Karpas-422 (cell line): ENCODE measurements at regions not wholly inside any gene's neighbourhood (a gene's known extent, or its start where the extent isn't known, plus 50 kb on each side); places are given as distances from the start of the nearest gene placed in this dataset.

Source experiments
- DNase-seq: peaks from one replicate; pipeline ENCODE4 v3.0.0-alpha.2; 2015
- H2AFZ ChIP-seq: fragments of 200-600 bp; sonication (generic); 2 replicates; pipeline ENCODE4 v1.6.1; 2014; ENCODE audit warnings: antibody characterized with exemption, low read length, mixed read lengths
- H3K27ac ChIP-seq: fragments of 200-600 bp; sonication (generic); 2 replicates; pipeline ENCODE4 v1.5.1; 2014; ENCODE audit warnings: mild to moderate bottlenecking, low read length, moderate library complexity
- H3K27me3 ChIP-seq: fragments of 200-600 bp; sonication (generic); 2 replicates; pipeline ENCODE4 v1.6.1; 2014; ENCODE audit warnings: low read length, mixed read lengths
- H3K36me3 ChIP-seq: fragments of 200-600 bp; sonication (generic); 2 replicates; pipeline ENCODE4 v1.6.1; 2014; ENCODE audit warnings: low read length, mixed read lengths; ENCODE audit not compliant: insufficient read depth
- H3K4me1 ChIP-seq: fragments of 200-600 bp; sonication (generic); 2 replicates; pipeline ENCODE4 v1.6.1; 2014; ENCODE audit warnings: mild to moderate bottlenecking, low read length, mixed read lengths
- H3K4me2 ChIP-seq: fragments of 200-600 bp; sonication (generic); 2 replicates; pipeline ENCODE4 v1.6.1; 2014; ENCODE audit warnings: low read length, low read depth, mild to moderate bottlenecking; ENCODE audit not compliant: poor library complexity, severe bottlenecking
- H3K4me3 ChIP-seq: fragments of 200-600 bp; sonication (generic); 2 replicates; pipeline ENCODE4 v1.5.1; 2014; ENCODE audit warnings: mild to moderate bottlenecking, antibody characterized with exemption, low read length, mixed read lengths
- H3K79me2 ChIP-seq: fragments of 200-600 bp; sonication (generic); 2 replicates; pipeline ENCODE4 v1.6.1; 2014; ENCODE audit warnings: mild to moderate bottlenecking, low read length, mixed read lengths
- H3K9ac ChIP-seq: fragments of 200-600 bp; sonication (generic); 2 replicates; pipeline ENCODE4 v1.6.0; 2014; ENCODE audit warnings: low read length
- H3K9me2 ChIP-seq: fragments of 200-600 bp; sonication (generic), shearing (Covaris generic); replicated peaks from 2 replicates; pipeline ENCODE4 v1.6.0; 2014; ENCODE audit warnings: mild to moderate bottlenecking, low read length, moderate library complexity; ENCODE audit not compliant: insufficient read depth
- H3K9me3 ChIP-seq: fragments of 300-700, 200-600 bp; sonication (generic); 2 replicates; pipeline ENCODE4 v1.6.1; 2014; ENCODE audit warnings: low read length, mixed read lengths
- H4K20me1 ChIP-seq: fragments of 200-600 bp; sonication (generic); 2 replicates; pipeline ENCODE4 v1.6.1; 2014; ENCODE audit warnings: mild to moderate bottlenecking, antibody characterized with exemption, low read length, low read depth; ENCODE audit not compliant: insufficient read depth

- Histone ChIP-seq H3K36me3 (no peaks in the 10 kb centered on the region), H3K27me3 (no peaks in the 10 kb centered on the region), H3K9me3 (no peaks in the 10 kb centered on the region), H3K4me3 (no peak overlapping the region), H4K20me1 (no peaks in the 10 kb centered on the region), H2AFZ (no peak overlapping the region), H3K4me2 (no peak overlapping the region), H3K79me2 (no peaks in the 10 kb centered on the region), H3K4me1 (no peaks in the 10 kb centered on the region), H3K27ac (no peak overlapping the region), H3K9ac (no peak overlapping the region), H3K9me2 (no peaks in the 10 kb centered on the region)
- DNase-seq = no peak
Observed at GRCh38 chr10:63077800-63078199, 55.3 kb upstream of the NRBF2 start.

- no peaks in the 10 kb centered on the region for H3K4me1 ChIP-seq
- no peaks in the 10 kb centered on the region for H3K79me2 ChIP-seq
- no peaks in the 10 kb centered on the region for H3K9me2 ChIP-seq
- H4K20me1 ChIP-seq = no peaks in the 10 kb centered on the region
- no peak overlapping the region for H3K9ac ChIP-seq
- no peak for DNase-seq
- no peaks in the 10 kb centered on the region for H3K9me3 ChIP-seq
- H3K4me2 ChIP-seq = no peak overlapping the region
- no peak overlapping the region for H2AFZ ChIP-seq
- no peaks in the 10 kb centered on the region for H3K36me3 ChIP-seq
- no peaks in the 10 kb centered on the region for H3K27me3 ChIP-seq
- H3K4me3 ChIP-seq = no peak overlapping the region
- H3K27ac ChIP-seq = no peak overlapping the region
Observed at GRCh38 chr10:63072951-63073350, 60.2 kb upstream of the NRBF2 start.

GRCh38 chr10:63071145-63071544, 62.0 kb upstream of the NRBF2 start:
- Histone ChIP-seq H3K4me2 (no peak overlapping the region), H3K27me3 (no peaks in the 10 kb centered on the region), H3K9me2 (no peaks in the 10 kb centered on the region), H4K20me1 (no peaks in the 10 kb centered on the region), H3K27ac (no peak overlapping the region), H3K9ac (no peak overlapping the region), H3K4me3 (no peak overlapping the region), H3K36me3 (no peaks in the 10 kb centered on the region), H3K4me1 (no peaks in the 10 kb centered on the region), H3K79me2 (no peaks in the 10 kb centered on the region), H3K9me3 (no peaks in the 10 kb centered on the region), H2AFZ (no peak overlapping the region)
- DNase-seq = no peak

GRCh38 chr10:63069318-63069717, 63.8 kb upstream of the NRBF2 start:
- Histone ChIP-seq H3K9ac (no peak overlapping the region), H3K79me2 (no peaks in the 10 kb centered on the region), H3K9me2 (no peaks in the 10 kb centered on the region), H3K27me3 (no peaks in the 10 kb centered on the region), H3K4me1 (no peaks in the 10 kb centered on the region), H4K20me1 (no peaks in the 10 kb centered on the region), H2AFZ (no peak overlapping the region), H3K4me2 (no peak overlapping the region), H3K27ac (no peak overlapping the region), H3K36me3 (no peaks in the 10 kb centered on the region), H3K4me3 (no peak overlapping the region), H3K9me3 (no peaks in the 10 kb centered on the region)
- no peak for DNase-seq

- H3K36me3 ChIP-seq = no peaks in the 10 kb centered on the region
- H3K4me3 ChIP-seq = no peak overlapping the region
- no peaks in the 10 kb centered on the region for H3K4me1 ChIP-seq
- no peak overlapping the region for H2AFZ ChIP-seq
- no peaks in the 10 kb centered on the region for H3K9me3 ChIP-seq
- H3K79me2 ChIP-seq = no peaks in the 10 kb centered on the region
- no peak overlapping the region for H3K4me2 ChIP-seq
- no peaks in the 10 kb centered on the region for H3K9me2 ChIP-seq
- no peaks in the 10 kb centered on the region for H3K27me3 ChIP-seq
- H3K9ac ChIP-seq = no peak overlapping the region
- no peaks in the 10 kb centered on the region for H4K20me1 ChIP-seq
- H3K27ac ChIP-seq = no peak overlapping the region
- DNase-seq = no peak
Observed at GRCh38 chr10:63068246-63068645, 64.9 kb upstream of the NRBF2 start.

- no peak overlapping the region for H3K27ac ChIP-seq
- H3K4me2 ChIP-seq = no peak overlapping the region
- H3K36me3 ChIP-seq = no peaks in the 10 kb centered on the region
- DNase-seq = no peak
- no peaks in the 10 kb centered on the region for H3K79me2 ChIP-seq
- H3K9ac ChIP-seq = no peak overlapping the region
- no peaks in the 10 kb centered on the region for H3K9me2 ChIP-seq
- H2AFZ ChIP-seq = no peak overlapping the region
- no peak overlapping the region for H3K4me3 ChIP-seq
- no peaks in the 10 kb centered on the region for H4K20me1 ChIP-seq
- H3K27me3 ChIP-seq = no peaks in the 10 kb centered on the region
- no peaks in the 10 kb centered on the region for H3K4me1 ChIP-seq
- H3K9me3 ChIP-seq = no peaks in the 10 kb centered on the region
Observed at GRCh38 chr10:63066606-63067005, 66.5 kb upstream of the NRBF2 start.

- Histone ChIP-seq H3K4me2 (no peak overlapping the region), H3K4me1 (no peaks in the 10 kb centered on the region), H3K79me2 (no peaks in the 10 kb centered on the region), H3K27me3 (no peaks in the 10 kb centered on the region), H3K4me3 (no peak overlapping the region), H2AFZ (no peak overlapping the region), H3K9ac (no peak overlapping the region), H3K9me3 (no peaks in the 10 kb centered on the region), H3K9me2 (no peaks in the 10 kb centered on the region), H3K27ac (no peak overlapping the region), H4K20me1 (no peaks in the 10 kb centered on the region), H3K36me3 (no peaks in the 10 kb centered on the region)
- DNase-seq = no peak
Observed at GRCh38 chr10:63064706-63065105, 68.4 kb upstream of the NRBF2 start.

GRCh38 chr10:63058236-63058635, 74.9 kb upstream of the NRBF2 start:
- H3K36me3 ChIP-seq = no peaks in the 10 kb centered on the region
- H3K9ac ChIP-seq = no peak overlapping the region
- no peaks in the 10 kb centered on the region for H3K9me2 ChIP-seq
- no peaks in the 10 kb centered on the region for H3K79me2 ChIP-seq
- no peaks in the 10 kb centered on the region for H4K20me1 ChIP-seq
- DNase-seq = no peak
- no peak overlapping the region for H2AFZ ChIP-seq
- no peaks in the 10 kb centered on the region for H3K9me3 ChIP-seq
- no peak overlapping the region for H3K4me2 ChIP-seq
- no peaks in the 10 kb centered on the region for H3K27me3 ChIP-seq
- no peaks in the 10 kb centered on the region for H3K4me1 ChIP-seq
- no peak overlapping the region for H3K27ac ChIP-seq
- no peak overlapping the region for H3K4me3 ChIP-seq

GRCh38 chr10:63057509-63057908, 75.6 kb upstream of the NRBF2 start:
- H3K36me3 ChIP-seq = no peaks in the 10 kb centered on the region
- DNase-seq = no peak
- H4K20me1 ChIP-seq = no peaks in the 10 kb centered on the region
- H3K27me3 ChIP-seq = no peaks in the 10 kb centered on the region
- H3K4me3 ChIP-seq = no peak overlapping the region
- H3K9me2 ChIP-seq = no peaks in the 10 kb centered on the region
- H2AFZ ChIP-seq = no peak overlapping the region
- H3K27ac ChIP-seq = no peak overlapping the region
- H3K4me2 ChIP-seq = no peak overlapping the region
- no peaks in the 10 kb centered on the region for H3K9me3 ChIP-seq
- no peak overlapping the region for H3K9ac ChIP-seq
- H3K79me2 ChIP-seq = no peaks in the 10 kb centered on the region
- no peaks in the 10 kb centered on the region for H3K4me1 ChIP-seq
